Ishikawa (cell line): ENCODE measurements at regions not wholly inside any gene's neighbourhood (a gene's known extent, or its start where the extent isn't known, plus 50 kb on each side); places are given as distances from the start of the nearest gene placed in this dataset.

Experiments
- CEBPB ChIP-seq: IDR thresholded peaks from 2 replicates; pipeline ENCODE4 v1.6.1; 2012
- CREB1 ChIP-seq: IDR thresholded peaks from 2 replicates; pipeline ENCODE4 v1.6.1; 2012; ENCODE audit warnings: low read depth
- EP300 ChIP-seq: IDR thresholded peaks from 2 replicates; pipeline ENCODE4 v1.6.1; 2012; ENCODE audit warnings: borderline replicate concordance
- TAF1 ChIP-seq: IDR thresholded peaks from 2 replicates; pipeline ENCODE4 v1.6.1; 2012; ENCODE audit warnings: low read depth, mild to moderate bottlenecking
- TEAD4 ChIP-seq: IDR thresholded peaks from 2 replicates; pipeline ENCODE4 v1.6.1; 2012
- YY1 ChIP-seq: IDR thresholded peaks from 2 replicates; pipeline ENCODE4 v1.6.1; 2012; ENCODE audit warnings: low read depth
- TF ChIP-seq, protein P1 (sequence below): IDR thresholded peaks from 2 replicates; pipeline ENCODE4 v1.6.1; 2012
- TF ChIP-seq, protein P2 (sequence below): IDR thresholded peaks from 2 replicates; pipeline ENCODE4 v1.6.1; 2012; ENCODE audit warnings: low read depth, mild to moderate bottlenecking

DNA sequence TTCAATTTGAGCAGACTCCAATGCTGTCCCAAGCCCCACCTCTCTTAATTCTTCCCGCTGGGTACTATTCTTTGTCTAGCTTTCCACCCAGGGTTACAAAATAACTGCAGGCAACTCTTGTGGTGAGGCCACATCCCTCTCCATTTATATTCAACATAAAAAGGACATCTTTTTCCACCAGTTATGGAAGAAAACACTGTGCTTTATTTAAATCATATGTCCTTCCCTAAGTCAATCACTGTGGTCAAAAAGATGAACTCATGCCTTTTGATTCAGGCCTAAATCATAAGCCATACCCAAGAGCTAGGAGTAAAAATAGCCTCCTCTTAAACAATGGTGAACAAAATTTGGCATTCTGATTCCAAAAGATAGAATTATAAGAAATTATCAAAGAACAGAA is 386.0 kb downstream of the SEMA3D start:
- TF ChIP-seq CEBPB (no peak), YY1 (no peak), TEAD4 (no peak), TAF1 (no peak), EP300 (no peak), CREB1 (no peak)
- TF ChIP-seq, protein P1, sequence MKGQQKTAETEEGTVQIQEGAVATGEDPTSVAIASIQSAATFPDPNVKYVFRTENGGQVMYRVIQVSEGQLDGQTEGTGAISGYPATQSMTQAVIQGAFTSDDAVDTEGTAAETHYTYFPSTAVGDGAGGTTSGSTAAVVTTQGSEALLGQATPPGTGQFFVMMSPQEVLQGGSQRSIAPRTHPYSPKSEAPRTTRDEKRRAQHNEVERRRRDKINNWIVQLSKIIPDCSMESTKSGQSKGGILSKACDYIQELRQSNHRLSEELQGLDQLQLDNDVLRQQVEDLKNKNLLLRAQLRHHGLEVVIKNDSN, result no peak
- TF ChIP-seq, protein P2, sequence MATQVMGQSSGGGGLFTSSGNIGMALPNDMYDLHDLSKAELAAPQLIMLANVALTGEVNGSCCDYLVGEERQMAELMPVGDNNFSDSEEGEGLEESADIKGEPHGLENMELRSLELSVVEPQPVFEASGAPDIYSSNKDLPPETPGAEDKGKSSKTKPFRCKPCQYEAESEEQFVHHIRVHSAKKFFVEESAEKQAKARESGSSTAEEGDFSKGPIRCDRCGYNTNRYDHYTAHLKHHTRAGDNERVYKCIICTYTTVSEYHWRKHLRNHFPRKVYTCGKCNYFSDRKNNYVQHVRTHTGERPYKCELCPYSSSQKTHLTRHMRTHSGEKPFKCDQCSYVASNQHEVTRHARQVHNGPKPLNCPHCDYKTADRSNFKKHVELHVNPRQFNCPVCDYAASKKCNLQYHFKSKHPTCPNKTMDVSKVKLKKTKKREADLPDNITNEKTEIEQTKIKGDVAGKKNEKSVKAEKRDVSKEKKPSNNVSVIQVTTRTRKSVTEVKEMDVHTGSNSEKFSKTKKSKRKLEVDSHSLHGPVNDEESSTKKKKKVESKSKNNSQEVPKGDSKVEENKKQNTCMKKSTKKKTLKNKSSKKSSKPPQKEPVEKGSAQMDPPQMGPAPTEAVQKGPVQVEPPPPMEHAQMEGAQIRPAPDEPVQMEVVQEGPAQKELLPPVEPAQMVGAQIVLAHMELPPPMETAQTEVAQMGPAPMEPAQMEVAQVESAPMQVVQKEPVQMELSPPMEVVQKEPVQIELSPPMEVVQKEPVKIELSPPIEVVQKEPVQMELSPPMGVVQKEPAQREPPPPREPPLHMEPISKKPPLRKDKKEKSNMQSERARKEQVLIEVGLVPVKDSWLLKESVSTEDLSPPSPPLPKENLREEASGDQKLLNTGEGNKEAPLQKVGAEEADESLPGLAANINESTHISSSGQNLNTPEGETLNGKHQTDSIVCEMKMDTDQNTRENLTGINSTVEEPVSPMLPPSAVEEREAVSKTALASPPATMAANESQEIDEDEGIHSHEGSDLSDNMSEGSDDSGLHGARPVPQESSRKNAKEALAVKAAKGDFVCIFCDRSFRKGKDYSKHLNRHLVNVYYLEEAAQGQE, result no peak
